MM.1S (cell line): ENCODE measurements at regions not wholly inside any gene's neighbourhood (a gene's known extent, or its start where the extent isn't known, plus 50 kb on each side); places are given as distances from the start of the nearest gene placed in this dataset.

ENCODE experiments used
- DNase-seq: peaks from one replicate; pipeline ENCODE4 v3.0.0-alpha.2; 2015
- H2AFZ ChIP-seq: fragments of 300-600 bp; sonication (generic); 2 replicates; pipeline ENCODE4 v1.6.0; 2016; ENCODE audit warnings: antibody characterized with exemption, low read length
- H3F3A ChIP-seq: fragments of 300-600 bp; sonication (generic); 2 replicates; pipeline ENCODE4 v1.6.1; 2016; ENCODE audit warnings: mild to moderate bottlenecking, antibody characterized with exemption, low read length, moderate library complexity, mixed read lengths; ENCODE audit not compliant: insufficient read depth
- H3K27ac ChIP-seq: fragments of 300-600 bp; sonication (generic); 2 replicates; pipeline ENCODE4 v1.5.1; 2016; ENCODE audit warnings: mild to moderate bottlenecking, low read length
- H3K27me3 ChIP-seq: fragments of 300-600 bp; sonication (generic); replicated peaks from 2 replicates; pipeline ENCODE4 v1.6.0; 2016; ENCODE audit warnings: low read length; ENCODE audit not compliant: insufficient read depth
- H3K36me3 ChIP-seq: fragments of 300-600 bp; sonication (generic); replicated peaks from 2 replicates; pipeline ENCODE4 v1.6.1; 2016; ENCODE audit warnings: mild to moderate bottlenecking, low read length, mixed read lengths; ENCODE audit not compliant: insufficient read depth
- H3K4me1 ChIP-seq: fragments of 300-600 bp; sonication (generic); 2 replicates; pipeline ENCODE4 v1.6.1; 2016; ENCODE audit warnings: low read length, mixed read lengths
- H3K4me2 ChIP-seq: fragments of 300-600 bp; sonication (generic); 2 replicates; pipeline ENCODE4 v1.6.0; 2016; ENCODE audit warnings: low read depth, low read length
- H3K4me3 ChIP-seq: fragments of 300-600 bp; sonication (generic); 2 replicates; pipeline ENCODE4 v1.5.1; 2016; ENCODE audit warnings: low read length, mixed read lengths
- H3K79me2 ChIP-seq: fragments of 300-600 bp; sonication (generic); 2 replicates; pipeline ENCODE4 v1.6.1; 2016; ENCODE audit warnings: mixed run types, low read length, mixed read lengths
- H3K9ac ChIP-seq: fragments of 300-600 bp; sonication (generic); 2 replicates; pipeline ENCODE4 v1.6.1; 2016; ENCODE audit warnings: low read length, mixed read lengths
- H3K9me2 ChIP-seq: fragments of 300-600 bp; sonication (generic); replicated peaks from 2 replicates; pipeline ENCODE4 v1.6.1; 2016; ENCODE audit warnings: mild to moderate bottlenecking, low read length, mixed read lengths; ENCODE audit not compliant: insufficient read depth
- H3K9me3 ChIP-seq: fragments of 300-600 bp; sonication (generic); replicated peaks from 2 replicates; pipeline ENCODE4 v1.6.1; 2016; ENCODE audit warnings: mild to moderate bottlenecking, low read length, mixed read lengths; ENCODE audit not compliant: insufficient read depth
- H4K20me1 ChIP-seq: fragments of 300-600 bp; sonication (generic); 2 replicates; pipeline ENCODE4 v1.6.1; 2016; ENCODE audit warnings: mild to moderate bottlenecking, low read length, moderate library complexity, mixed read lengths; ENCODE audit not compliant: insufficient read depth
- EZH2 ChIP-seq: fragments of 300-600 bp; sonication (generic); optimal IDR thresholded peaks from 2 replicates; pipeline ENCODE3; 2017; ENCODE audit warnings: low read depth, mild to moderate bottlenecking, antibody characterized with exemption, low read length, mixed read lengths
- EZH2phosphoT487 ChIP-seq: fragments of 300-600 bp; sonication (generic); IDR thresholded peaks from 2 replicates; pipeline ENCODE4 v1.6.1; 2018; ENCODE audit warnings: antibody characterized with exemption, low read length
- TF ChIP-seq, protein P1 (sequence below): fragments of 300-600 bp; sonication (generic); IDR thresholded peaks from 2 replicates; pipeline ENCODE4 v1.5.1; 2016; ENCODE audit warnings: antibody characterized with exemption, low read length, mixed read lengths

- H3K27me3 ChIP-seq = no peaks in the 10 kb centered on the region
- H3K4me2 ChIP-seq = no peak overlapping the region
- no peaks in the 10 kb centered on the region for H3K9me2 ChIP-seq
- H3K4me3 ChIP-seq = no peak overlapping the region
- H4K20me1 ChIP-seq = no peaks in the 10 kb centered on the region
- no peak overlapping the region for H3K27ac ChIP-seq
- no peak for DNase-seq
- H3K9ac ChIP-seq = no peak overlapping the region
- no peak overlapping the region for H2AFZ ChIP-seq
- no peaks in the 10 kb centered on the region for H3K4me1 ChIP-seq
- H3K79me2 ChIP-seq = no peaks in the 10 kb centered on the region
- TF ChIP-seq, protein P1, sequence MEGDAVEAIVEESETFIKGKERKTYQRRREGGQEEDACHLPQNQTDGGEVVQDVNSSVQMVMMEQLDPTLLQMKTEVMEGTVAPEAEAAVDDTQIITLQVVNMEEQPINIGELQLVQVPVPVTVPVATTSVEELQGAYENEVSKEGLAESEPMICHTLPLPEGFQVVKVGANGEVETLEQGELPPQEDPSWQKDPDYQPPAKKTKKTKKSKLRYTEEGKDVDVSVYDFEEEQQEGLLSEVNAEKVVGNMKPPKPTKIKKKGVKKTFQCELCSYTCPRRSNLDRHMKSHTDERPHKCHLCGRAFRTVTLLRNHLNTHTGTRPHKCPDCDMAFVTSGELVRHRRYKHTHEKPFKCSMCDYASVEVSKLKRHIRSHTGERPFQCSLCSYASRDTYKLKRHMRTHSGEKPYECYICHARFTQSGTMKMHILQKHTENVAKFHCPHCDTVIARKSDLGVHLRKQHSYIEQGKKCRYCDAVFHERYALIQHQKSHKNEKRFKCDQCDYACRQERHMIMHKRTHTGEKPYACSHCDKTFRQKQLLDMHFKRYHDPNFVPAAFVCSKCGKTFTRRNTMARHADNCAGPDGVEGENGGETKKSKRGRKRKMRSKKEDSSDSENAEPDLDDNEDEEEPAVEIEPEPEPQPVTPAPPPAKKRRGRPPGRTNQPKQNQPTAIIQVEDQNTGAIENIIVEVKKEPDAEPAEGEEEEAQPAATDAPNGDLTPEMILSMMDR = no peak
- no peak for TF ChIP-seq EZH2phosphoT487
- TF ChIP-seq EZH2 = no peak
- no peaks in the 10 kb centered on the region for H3F3A ChIP-seq
- H3K36me3 ChIP-seq = no peaks in the 10 kb centered on the region
- no peaks in the 10 kb centered on the region for H3K9me3 ChIP-seq
These were observed 1477.4 kb downstream of the ARAP2 start for GRCh38 chr4:34766935-34767334.

GRCh38 chr4:34767407-34767806 is 1476.9 kb downstream of the ARAP2 start:
- Histone ChIP-seq H3F3A (no peaks in the 10 kb centered on the region), H3K79me2 (no peaks in the 10 kb centered on the region), H3K9me2 (no peaks in the 10 kb centered on the region), H3K9me3 (no peaks in the 10 kb centered on the region), H3K27me3 (no peaks in the 10 kb centered on the region), H3K4me1 (no peaks in the 10 kb centered on the region), H3K4me2 (no peak overlapping the region), H4K20me1 (no peaks in the 10 kb centered on the region), H3K27ac (no peak overlapping the region), H3K36me3 (no peaks in the 10 kb centered on the region), H2AFZ (no peak overlapping the region), H3K4me3 (no peak overlapping the region), H3K9ac (no peak overlapping the region)
- no peak for DNase-seq
- TF ChIP-seq, protein P1 = no peak
- TF ChIP-seq EZH2 (no peak), EZH2phosphoT487 (no peak)

DNA sequence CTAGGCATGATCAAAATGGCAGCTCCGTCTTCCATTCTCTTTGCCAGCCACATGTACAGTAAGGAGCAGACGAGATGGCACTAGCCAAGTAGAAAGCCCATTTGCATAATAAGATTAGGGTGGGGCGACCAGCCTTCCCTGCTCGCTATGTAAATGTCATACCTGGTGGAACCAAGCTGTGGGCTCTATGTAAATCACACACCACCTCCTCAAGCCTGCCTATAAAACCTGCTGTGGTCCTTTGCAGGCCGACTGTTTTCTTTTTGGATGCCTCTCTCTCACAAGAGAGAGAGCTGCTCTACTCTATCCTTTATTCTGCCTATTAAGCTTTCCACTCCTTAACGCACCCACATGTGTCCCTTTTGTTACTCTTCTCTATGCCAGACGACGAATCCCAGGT is 1472.7 kb downstream of the ARAP2 start:
- Histone ChIP-seq H2AFZ (no peak overlapping the region), H4K20me1 (no peaks in the 10 kb centered on the region), H3K36me3 (no peaks in the 10 kb centered on the region), H3K9ac (no peak overlapping the region), H3K9me2 (no peaks in the 10 kb centered on the region), H3K9me3 (no peaks in the 10 kb centered on the region), H3F3A (no peaks in the 10 kb centered on the region), H3K4me1 (no peaks in the 10 kb centered on the region), H3K27ac (no peak overlapping the region), H3K4me3 (no peak overlapping the region), H3K4me2 (no peak overlapping the region), H3K79me2 (no peaks in the 10 kb centered on the region), H3K27me3 (no peaks in the 10 kb centered on the region)
- no peak for DNase-seq
- TF ChIP-seq EZH2 = no peak
- no peak for TF ChIP-seq EZH2phosphoT487
- TF ChIP-seq, protein P1 = no peak

DNA sequence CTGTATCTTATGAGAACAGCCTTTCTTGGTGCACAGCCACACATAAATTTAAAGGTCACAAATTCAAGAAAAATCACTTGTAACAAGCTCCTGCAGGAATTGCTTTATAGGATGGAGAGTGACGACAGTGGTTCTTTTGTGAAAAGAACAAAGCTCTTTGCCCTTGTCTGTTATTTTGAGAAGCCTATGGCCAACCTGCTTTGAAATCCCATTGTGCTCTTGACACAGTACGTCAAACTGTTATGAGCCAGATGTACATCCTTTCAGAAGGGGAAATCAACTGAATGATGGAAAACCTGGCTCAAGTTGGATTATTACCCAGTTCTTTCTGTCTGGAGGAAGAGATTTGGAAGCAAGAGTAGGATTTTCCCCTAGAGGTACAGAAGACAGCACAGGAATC is 1454.2 kb downstream of the ARAP2 start:
- Histone ChIP-seq H3K27me3 (no peaks in the 10 kb centered on the region), H2AFZ (no peak overlapping the region), H3K4me1 (no peaks in the 10 kb centered on the region), H3K4me3 (no peak overlapping the region), H3K9me2 (no peaks in the 10 kb centered on the region), H3K9ac (no peak overlapping the region), H4K20me1 (no peaks in the 10 kb centered on the region), H3K79me2 (no peaks in the 10 kb centered on the region), H3K36me3 (no peaks in the 10 kb centered on the region), H3K27ac (no peak overlapping the region), H3F3A (no peaks in the 10 kb centered on the region), H3K4me2 (no peak overlapping the region), H3K9me3 (no peaks in the 10 kb centered on the region)
- DNase-seq = no peak
- TF ChIP-seq EZH2 (no peak), EZH2phosphoT487 (no peak)
- TF ChIP-seq, protein P1 = no peak
